Loucy (cell line): ENCODE measurements at regions not wholly inside any gene's neighbourhood (a gene's known extent, or its start where the extent isn't known, plus 50 kb on each side); places are given as distances from the start of the nearest gene placed in this dataset.

Source experiments
- CTCF ChIP-seq: fragments of 200-600 bp; sonication (generic); conservative IDR thresholded peaks from 2 replicates; pipeline ENCODE4 v1.5.1; 2014; ENCODE audit warnings: mild to moderate bottlenecking, antibody characterized with exemption, low read length
- EZH2phosphoT487 ChIP-seq: fragments of 200-600 bp; IDR thresholded peaks from 2 replicates; pipeline ENCODE4 v1.6.1; 2018; ENCODE audit warnings: antibody characterized with exemption, mild to moderate bottlenecking, moderate library complexity, borderline replicate concordance

- no peak for TF ChIP-seq CTCF
- no peak for TF ChIP-seq EZH2phosphoT487
Observed at GRCh38 chr2:145112467-145112866, 592.5 kb upstream of the ZEB2 start.
